ENCODE measurements at regions not wholly inside any gene's neighbourhood (a gene's known extent, or its start where the extent isn't known, plus 50 kb on each side); places are given as distances from the start of the nearest gene placed in this dataset.

GRCh38 chrX:25807022-25807421 is 331.1 kb upstream of the MAGEB18 start:
- ChIA-PET POLR2A (no interaction called here), CTCF (no interaction called here)
- Histone ChIP-seq H3K4me2 (no peak overlapping the region), H3K4me1 (no peaks in the 10 kb centered on the region), H3K27ac (no peak overlapping the region), H3K4me3 (no peak overlapping the region), H3K9me3 (no peaks in the 10 kb centered on the region)
- ATAC-seq, result no peak
- no peak for TF ChIP-seq HOXB13 (CRISPR knock-in tag; IDR thresholded peaks at IDR 0.05; ENCODE audit: low read depth)
- no peak for TF ChIP-seq RAD21 (conservative IDR thresholded peaks at IDR 0.05 in 1 of 2, IDR thresholded peaks at IDR 0.05 in 1 of 2)
- no peak for TF ChIP-seq RNF2 (IDR thresholded peaks at IDR 0.05; ENCODE audit: borderline replicate concordance, low read depth)
- TF ChIP-seq HOXB5 (CRISPR knock-in tag; IDR thresholded peaks at IDR 0.05), result no peak
- TF ChIP-seq MAFK (IDR thresholded peaks at IDR 0.05; ENCODE audit: partially characterized antibody), result no peak
- no peak for TF ChIP-seq FOSB (CRISPR knock-in tag; IDR thresholded peaks at IDR 0.05)
- TF ChIP-seq HEYL (CRISPR knock-in tag; IDR thresholded peaks at IDR 0.05), result no peak
- no peak for TF ChIP-seq REST (IDR thresholded peaks at IDR 0.05)
- TF ChIP-seq FOXS1 (CRISPR knock-in tag; IDR thresholded peaks at IDR 0.05), result no peak
- no peak for TF ChIP-seq MAX (IDR thresholded peaks at IDR 0.05)
- no peak for TF ChIP-seq ESRRA (IDR thresholded peaks at IDR 0.05; ENCODE audit: borderline replicate concordance, low read length)
- TF ChIP-seq ZFP36 (IDR thresholded peaks at IDR 0.05; ENCODE audit: borderline replicate concordance, partially characterized antibody), result no peak
- TF ChIP-seq TFCP2L1 (CRISPR knock-in tag; IDR thresholded peaks at IDR 0.05), result no peak
- TF ChIP-seq NFE2L2 (conservative IDR thresholded peaks at IDR 0.05; ENCODE audit: low read length), result no peak
- 4% methylated on average over 2 of the region's 2 CpGs for WGBS (ENCODE audit: missing lambda C conversion rate)
- no peak for DNase-seq (ENCODE audit: low read depth in 1 of 2, low spot score in 1 of 2)
- FAIRE-seq, result no peak

- ATAC-seq (no peak), FAIRE-seq (peak; percentile 80), DNase-seq (ENCODE audit: low read depth in 1 of 2, low spot score in 1 of 2) (no peak)
- WGBS (ENCODE audit: missing lambda C conversion rate), result 0% methylated on average over 1 of the region's 1 CpG
- no peaks in the 10 kb centered on the region for H3K9me3 ChIP-seq
- ChIA-PET POLR2A (no interaction called here), CTCF (no interaction called here)
- no peak overlapping the region for H3K4me2 ChIP-seq
- H3K4me3 ChIP-seq, result no peak overlapping the region
- H3K27ac ChIP-seq, result no peak overlapping the region
- no peaks in the 10 kb centered on the region for H3K4me1 ChIP-seq
- TF ChIP-seq TFCP2L1 (CRISPR knock-in tag; IDR thresholded peaks at IDR 0.05) (no peak), KDM5A (IDR thresholded peaks at IDR 0.05) (no peak), NR3C1 (IDR thresholded peaks at IDR 0.05) (no peak)
These were observed 327.9 kb upstream of the MAGEB18 start for GRCh38 chrX:25810202-25810601.

- POLR2A ChIA-PET, result no interaction called here
- 3% methylated on average over 3 of the region's 3 CpGs for WGBS (ENCODE audit: missing lambda C conversion rate)
These were observed 318.3 kb upstream of the MAGEB18 start for GRCh38 chrX:25819879-25820278.

GRCh38 chrX:25851141-25851540 is 287.0 kb upstream of the MAGEB18 start:
- DNase-seq (ENCODE audit: low read depth in 1 of 2, low spot score in 1 of 2) (no peak), FAIRE-seq (no peak), ATAC-seq (no peak)
- ChIA-PET POLR2A (no interaction called here), CTCF (no interaction called here)
- H3K9me3 ChIP-seq, result no peaks in the 10 kb centered on the region
- no peaks in the 10 kb centered on the region for H3K4me1 ChIP-seq
- H3K27ac ChIP-seq, result no peak overlapping the region
- 9% methylated on average over 3 of the region's 3 CpGs for WGBS (ENCODE audit: missing lambda C conversion rate)
- H3K4me3 ChIP-seq, result no peak overlapping the region
- no peak overlapping the region for H3K4me2 ChIP-seq
- no peak for TF ChIP-seq REST (IDR thresholded peaks at IDR 0.05)
- TF ChIP-seq HDAC2 (IDR thresholded peaks at IDR 0.05), result no peak
- no peak for TF ChIP-seq RFX5 (IDR thresholded peaks at IDR 0.05)
- no peak for TF ChIP-seq RAD21 (conservative IDR thresholded peaks at IDR 0.05 in 1 of 2, IDR thresholded peaks at IDR 0.05 in 1 of 2)
- TF ChIP-seq FOSL2 (IDR thresholded peaks at IDR 0.05), result no peak
- no peak for TF ChIP-seq FOSL2 (CRISPR knock-in tag; IDR thresholded peaks at IDR 0.05)
- TF ChIP-seq KDM5A (IDR thresholded peaks at IDR 0.05), result no peak
- no peak for TF ChIP-seq ZSCAN20 (CRISPR knock-in tag; IDR thresholded peaks at IDR 0.05)
- no peak for TF ChIP-seq TFCP2L1 (CRISPR knock-in tag; IDR thresholded peaks at IDR 0.05)
- TF ChIP-seq USF2 (IDR thresholded peaks at IDR 0.05), result no peak

More at GRCh38 chrX:25819879-25820278, 318.3 kb upstream of the MAGEB18 start:
- Histone ChIP-seq H3K4me3 (no peak overlapping the region), H3K27ac (no peak overlapping the region), H3K9me3 (no peaks in the 10 kb centered on the region), H3K4me2 (no peak overlapping the region), H3K4me1 (no peaks in the 10 kb centered on the region)
- TF ChIP-seq ZFP36 (IDR thresholded peaks at IDR 0.05; ENCODE audit: borderline replicate concordance, partially characterized antibody), result no peak
- FAIRE-seq (peak; percentile 74), ATAC-seq (no peak), DNase-seq (ENCODE audit: low read depth in 1 of 2, low spot score in 1 of 2) (no peak)
- CTCF ChIA-PET, result no interaction called here
